ENCODE measurements at regions not wholly inside any gene's neighbourhood (a gene's known extent, or its start where the extent isn't known, plus 50 kb on each side); places are given as distances from the start of the nearest gene placed in this dataset.

- TF ChIP-seq CTCF (IDR thresholded peaks at IDR 0.05) (no peak), POLR2A (IDR thresholded peaks at IDR 0.05) (no peak), POLR2AphosphoS5 (IDR thresholded peaks at IDR 0.05) (no peak)
Measured at GRCh38 chr5:56557198-56557597, 258.2 kb upstream of the MAP3K1 start.

Data from stomach (tissue), 4 donors.